Inflammatory macrophage (primary cell): ENCODE measurements at regions not wholly inside any gene's neighbourhood (a gene's known extent, or its start where the extent isn't known, plus 50 kb on each side); places are given as distances from the start of the nearest gene placed in this dataset.
A peak's percentile ranks its signal among the peaks of the same experiment; 100 is the strongest.
"Not testable (repeated sequence)": the region's sequence is repeated elsewhere in the genome, so short reads cannot be mapped to it uniquely, and the experiment has no call there.

Experiments used
- DNase-seq, 2 donors: peaks; one replicate each; pipeline ENCODE4 v3.0.0-alpha.2; 2020 to 2022

DNA sequence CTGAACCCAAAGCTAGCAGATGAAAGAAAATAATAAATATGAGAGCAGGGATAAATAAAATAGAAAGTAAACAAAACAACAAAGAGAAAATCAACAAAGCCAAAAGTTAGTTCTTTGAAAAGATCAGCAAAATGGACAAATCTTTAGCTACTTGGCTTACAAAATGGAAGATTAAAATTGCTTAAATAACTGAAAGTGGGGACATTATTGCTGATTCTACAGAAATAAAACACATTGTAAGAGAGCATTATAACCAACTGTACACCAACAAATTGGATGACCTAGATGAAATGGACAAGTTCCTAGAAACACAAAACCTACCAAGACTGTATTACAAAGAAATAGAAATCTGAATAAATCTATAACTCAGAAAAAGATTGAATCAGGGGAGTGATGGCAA, 238.3 kb upstream of the C1orf87 start:
- no peak for DNase-seq

DNA sequence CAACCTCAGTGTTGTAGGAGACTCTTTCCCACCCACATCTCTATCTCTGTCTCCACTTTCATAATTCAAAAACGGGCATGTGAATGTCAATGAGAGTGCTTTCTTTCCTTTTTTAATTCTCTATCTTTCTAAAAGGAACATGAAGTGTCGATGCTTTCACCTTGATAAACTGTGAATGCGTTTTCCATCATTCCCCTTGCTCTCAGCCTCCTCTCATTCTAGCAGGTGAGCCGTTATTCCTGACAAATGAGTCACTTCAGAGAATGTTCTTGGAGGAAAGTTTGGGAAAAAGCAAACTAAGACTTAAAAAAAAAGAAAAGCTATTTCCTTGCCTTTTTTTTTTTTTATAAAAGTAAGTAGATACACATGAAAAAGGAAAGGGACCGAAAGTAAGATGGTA, 226.0 kb upstream of the C1orf87 start:
- no peak for DNase-seq

DNA sequence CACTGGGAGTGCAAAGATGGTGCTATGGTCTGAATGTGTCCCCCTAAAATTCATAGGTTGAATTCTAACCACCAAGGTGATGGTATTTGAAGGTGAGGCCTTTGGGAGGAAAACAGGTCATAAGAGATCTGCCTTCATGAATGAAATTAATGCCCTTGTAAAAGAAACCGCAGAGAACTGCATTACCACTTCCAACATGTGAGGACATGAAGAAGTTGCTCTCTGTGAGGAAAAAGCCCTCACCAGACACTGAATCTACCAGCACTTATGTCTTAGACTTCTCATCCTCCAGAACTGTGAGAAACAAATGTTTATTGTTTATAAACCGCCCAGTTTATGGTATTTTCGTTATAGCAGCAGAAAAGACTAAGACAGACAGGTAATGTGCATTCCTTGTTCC, 224.7 kb upstream of the C1orf87 start:
- DNase-seq = no peak

DNA sequence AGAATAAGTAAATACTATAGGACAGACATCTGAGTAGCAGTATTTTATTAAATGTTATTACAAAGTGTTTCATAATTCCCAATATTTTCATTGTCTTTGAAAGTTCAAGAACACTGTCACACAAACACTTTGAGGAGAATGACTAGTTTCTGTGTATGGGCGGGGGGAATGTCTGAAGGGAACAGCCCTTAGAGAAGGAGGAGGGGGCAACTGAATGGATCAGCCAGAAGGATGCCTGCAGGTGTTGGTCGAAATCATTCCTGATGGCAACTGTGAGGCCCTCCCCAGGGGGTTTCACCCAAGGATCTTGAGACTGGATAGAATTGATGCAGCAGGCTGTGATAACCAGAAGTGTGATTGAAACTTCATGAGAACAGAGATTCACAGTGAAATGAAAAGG, 223.2 kb upstream of the C1orf87 start:
- no peak for DNase-seq

DNA sequence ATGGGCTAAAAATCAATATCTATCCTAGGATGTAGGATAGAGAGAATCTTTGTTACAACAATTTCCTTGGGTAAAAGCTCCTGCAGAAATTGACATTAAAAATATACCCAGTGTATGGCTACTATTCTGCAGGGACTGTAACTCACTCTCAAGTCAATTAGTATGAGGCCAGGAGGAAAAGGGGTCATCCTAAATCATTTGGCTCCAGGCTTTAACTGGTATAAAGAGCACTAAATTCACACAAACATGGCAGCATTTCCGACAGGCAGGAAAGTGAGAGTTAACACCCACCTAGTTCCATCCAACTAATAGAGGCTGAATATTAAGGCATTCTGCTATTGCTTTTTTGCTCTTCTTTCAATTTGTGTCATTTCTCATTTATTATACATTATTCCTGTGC, 218.6 kb upstream of the C1orf87 start:
- no peak for DNase-seq

DNA sequence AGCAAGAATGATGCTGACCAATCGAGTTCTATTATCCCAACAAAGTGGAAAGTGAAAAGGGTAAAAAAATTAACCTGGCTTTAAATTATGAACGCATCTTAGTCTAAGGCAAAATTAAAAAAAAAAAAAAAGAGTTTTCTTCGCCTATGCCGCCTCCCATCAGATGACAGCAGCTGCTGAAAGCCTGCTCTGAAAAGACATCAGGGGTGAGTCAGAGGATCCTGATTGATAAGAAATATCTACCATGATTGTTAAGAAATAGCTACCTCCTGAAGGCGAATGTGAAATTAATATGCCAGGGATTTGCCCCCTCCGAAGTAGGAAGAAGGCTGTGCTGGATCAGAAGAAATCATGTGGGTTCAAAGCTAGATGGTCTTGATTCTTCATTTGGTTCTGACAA, 216.8 kb upstream of the C1orf87 start:
- no peak for DNase-seq

DNA sequence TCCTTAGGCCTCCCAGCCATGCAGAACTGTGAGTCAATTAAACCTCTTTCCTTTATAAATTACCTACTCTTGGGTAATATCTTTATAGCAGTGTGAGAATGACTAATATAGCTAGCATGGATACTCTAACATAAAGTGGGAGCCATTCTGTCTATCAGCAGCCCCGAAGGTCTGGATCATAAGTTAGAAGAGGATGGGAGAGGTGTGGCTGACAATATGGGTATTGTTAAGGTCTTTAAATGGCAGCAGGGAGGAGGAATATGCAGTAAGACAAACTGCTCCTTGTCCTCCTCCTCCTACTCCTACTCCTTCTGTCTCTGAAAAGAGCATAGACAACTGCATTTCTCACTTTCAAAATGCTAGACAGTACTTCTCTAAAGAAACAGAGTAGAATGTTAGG, 214.0 kb upstream of the C1orf87 start:
- no peak for DNase-seq

DNA sequence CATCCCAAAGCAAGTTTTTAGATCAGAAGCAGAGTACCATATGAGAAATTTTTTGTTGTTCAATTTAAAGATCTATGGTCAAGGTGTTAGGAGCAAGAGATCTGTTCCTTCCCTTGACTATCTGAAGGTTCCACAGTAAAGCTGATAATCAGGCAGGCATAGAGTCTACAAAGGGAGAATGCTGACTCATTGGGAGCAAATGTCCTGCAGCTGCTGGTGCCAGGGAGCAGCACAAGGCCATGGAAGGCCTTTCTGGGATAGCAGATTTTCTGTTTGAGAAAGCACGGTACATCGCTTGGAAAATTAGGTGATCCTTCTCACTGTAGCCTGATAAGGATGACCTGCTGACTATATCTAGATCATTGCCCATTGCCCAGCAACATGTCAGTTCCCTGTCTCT, 210.1 kb upstream of the C1orf87 start:
- DNase-seq = no peak

DNA sequence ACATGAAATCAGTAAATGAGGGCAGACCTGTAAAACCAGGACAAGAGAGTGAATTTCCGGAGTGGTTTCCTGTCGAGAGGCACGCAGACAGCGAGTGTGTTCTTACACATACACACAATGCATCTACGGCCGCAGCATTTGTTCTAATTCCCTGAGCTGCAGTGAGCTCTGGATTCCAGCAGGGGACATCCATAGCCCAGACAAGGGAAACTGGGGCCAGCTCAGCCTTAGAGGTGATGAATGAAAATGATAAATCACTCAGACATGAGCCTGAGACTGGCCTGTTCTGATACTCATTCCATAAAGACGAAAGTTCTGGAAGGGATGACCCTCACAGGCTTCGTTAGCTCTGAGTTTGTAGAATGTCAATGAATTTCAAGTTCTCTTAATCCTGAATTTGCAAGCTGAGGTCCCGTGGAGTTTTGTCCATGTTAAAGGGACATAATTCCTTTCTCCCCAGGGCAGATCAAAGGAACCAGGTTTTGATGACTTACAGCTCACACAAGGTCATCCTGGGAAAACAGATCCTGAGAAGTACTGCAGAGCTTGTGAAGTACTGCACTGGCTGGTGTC, 207.9 kb upstream of the C1orf87 start:
- DNase-seq = peak; percentile 43 to 53

DNA sequence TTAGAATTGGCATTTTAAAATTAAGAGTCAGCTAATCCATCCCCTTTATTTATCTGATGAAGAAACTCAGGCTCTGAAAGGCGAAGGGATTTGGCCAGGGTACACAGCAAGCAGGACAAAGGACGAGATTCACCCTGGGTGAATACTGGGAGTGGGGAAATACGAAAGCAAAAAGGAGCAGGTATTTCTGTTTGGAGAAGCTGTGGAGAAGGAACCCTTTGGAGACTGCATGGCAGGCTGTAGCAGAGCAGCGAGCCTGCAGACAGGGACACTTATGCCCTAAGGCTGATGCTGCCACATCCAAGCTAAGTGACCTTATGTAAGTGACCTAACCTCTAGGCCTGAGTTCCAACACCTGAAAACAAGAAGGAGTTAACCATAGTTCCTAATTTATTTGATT, 207.2 kb upstream of the C1orf87 start:
- no peak for DNase-seq

DNA sequence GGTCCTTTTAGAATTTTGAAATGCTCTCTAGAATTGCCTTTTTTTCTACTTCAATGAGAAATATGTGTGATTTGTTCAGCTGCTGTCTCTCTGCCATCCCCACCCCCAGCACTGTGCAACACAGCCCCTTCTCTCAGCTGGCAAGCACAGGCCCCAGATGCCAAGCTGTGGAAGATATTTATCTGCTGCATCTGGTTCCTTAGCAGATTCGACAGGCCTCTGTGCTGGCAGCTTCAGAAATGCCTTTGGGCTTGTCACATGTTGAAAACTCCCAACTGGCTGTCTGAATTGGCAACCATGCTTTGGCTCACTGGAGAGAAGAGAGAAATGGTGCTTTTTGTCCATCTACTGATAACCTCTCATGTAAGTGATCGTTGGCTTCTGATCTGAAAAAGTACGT, 206.7 kb upstream of the C1orf87 start:
- DNase-seq = no peak

DNA sequence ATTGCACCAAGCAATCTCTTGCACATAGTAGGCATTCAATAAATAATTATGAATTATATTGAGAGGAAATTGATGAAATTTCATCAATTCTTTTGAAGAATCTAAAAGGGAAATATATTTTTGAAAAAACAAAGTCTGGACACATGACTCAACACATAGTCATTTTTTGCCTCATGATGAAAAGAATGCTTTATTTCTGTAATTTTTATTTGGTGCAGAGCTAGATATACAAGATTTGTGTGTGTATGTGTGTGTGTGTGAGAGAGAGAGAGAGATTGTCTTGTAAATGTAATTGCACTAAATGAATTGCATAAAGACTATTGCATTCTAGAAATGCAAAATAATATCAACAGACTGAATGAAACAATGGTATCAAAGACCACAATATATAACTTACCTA, 206.2 kb upstream of the C1orf87 start:
- no peak for DNase-seq

DNA sequence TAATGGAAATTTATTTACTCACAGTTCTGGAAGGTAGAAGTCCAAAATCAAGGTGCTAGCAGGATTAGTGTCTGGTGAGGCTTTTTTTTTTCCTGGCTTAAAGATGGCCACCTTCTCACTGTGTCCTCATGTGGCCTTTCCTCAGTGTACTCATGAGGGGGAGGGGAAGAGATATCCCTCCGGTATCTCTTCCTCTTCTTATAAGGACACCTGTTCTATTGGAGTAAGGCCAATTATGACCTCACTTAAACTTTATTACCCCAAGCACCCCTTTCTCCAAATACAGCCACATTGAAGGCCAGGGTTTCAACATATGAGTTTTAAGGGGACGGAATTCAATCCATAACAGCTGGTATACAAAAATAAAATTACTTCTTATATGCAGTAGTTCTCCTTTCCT, 203.7 kb upstream of the C1orf87 start:
- DNase-seq = no peak

DNA sequence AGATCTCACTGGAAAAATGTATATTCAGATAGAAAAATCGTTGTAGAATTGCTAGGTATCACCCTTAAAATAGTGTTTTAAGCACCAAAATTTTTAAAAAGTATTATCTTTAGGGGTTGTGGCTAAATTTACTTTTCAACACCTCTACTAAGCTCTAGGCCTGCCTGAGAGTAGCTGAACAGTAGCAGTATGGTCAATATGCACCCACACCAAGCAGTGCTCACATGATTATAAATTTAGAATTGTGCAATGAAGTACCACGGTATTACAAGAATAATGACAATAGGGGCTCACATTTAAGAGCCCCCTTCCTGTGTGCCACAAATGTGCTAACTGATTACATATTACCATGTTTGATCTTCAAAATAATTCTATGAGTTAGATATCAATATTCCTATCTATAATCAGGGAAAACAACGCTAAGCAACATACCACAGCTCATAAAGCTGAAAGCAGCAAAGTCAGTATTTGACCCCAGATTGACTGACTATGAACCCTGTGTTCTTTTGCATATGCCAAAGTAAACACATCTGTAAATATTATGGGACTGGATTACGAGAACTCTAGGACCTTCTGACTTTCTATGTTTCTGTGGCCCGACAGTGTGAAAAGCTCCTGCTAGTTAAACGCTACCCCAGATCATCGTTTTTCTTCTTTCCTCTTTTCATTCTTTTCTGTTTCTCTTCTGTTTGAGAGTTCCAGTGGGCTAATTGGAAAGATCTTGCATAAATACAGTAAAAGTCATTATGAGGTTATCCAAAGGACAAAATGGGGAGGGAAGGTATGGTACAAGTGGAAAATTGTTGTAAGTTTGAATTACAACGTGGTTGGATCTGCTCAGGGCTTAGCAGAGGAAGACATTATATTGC, 201.1 kb upstream of the C1orf87 start:
- DNase-seq = no peak

DNA sequence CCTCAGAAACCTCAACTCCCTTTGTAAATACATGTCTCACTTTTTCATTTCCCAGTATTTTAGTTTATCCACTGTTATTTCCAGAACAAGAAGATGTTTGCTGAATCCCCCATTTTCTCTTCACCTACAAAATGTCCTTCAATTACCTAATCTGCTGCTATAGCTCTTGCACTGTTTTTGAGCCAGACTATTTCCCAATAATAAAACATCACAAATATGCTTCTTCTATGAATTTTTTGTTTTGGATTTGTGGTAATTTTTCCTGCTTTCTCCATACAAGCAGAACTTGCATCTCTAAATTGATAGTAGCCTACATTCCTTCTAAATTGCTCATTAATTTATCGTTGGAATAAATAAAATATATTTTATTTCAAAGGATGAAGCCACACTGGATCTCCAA, 199.6 kb upstream of the C1orf87 start:
- DNase-seq = no peak

DNA sequence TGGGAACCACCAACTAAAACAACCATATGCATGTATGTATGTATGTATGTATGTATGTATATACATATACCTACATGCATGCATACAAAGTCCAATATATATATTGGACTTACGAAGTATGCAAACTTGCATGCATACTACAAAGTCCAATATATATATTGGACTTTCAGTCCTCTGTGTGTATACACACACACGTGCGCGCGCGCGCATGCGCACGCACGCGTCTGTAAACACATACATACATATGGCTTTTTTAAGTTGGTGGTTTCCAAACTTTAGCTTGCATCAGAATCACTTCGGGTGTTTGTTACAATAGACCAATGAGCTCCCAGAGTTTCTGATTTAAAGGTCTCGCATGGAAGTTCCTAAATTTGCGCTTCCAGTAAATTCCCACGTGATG, 197.5 kb upstream of the C1orf87 start:
- no peak for DNase-seq

DNA sequence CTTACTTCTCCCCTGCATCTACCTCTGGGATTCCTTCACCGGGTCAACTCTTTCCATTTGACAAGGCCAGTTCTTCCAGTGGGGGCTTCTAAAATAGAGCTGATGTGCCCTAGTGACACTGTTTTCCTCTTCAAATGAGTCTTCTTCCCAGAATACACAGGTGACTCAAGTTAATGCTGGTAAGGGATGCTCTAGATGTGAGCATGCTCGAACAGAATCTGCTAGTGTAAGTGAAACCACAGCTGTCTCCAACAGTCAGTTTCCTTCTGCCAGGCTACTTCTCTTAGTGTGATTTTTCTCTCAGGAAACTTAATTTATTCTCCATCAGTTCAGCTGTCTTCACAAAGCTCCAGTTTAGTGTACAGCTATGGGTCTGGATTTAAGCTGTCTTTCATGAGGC, 194.9 kb upstream of the C1orf87 start:
- DNase-seq = no peak

DNA sequence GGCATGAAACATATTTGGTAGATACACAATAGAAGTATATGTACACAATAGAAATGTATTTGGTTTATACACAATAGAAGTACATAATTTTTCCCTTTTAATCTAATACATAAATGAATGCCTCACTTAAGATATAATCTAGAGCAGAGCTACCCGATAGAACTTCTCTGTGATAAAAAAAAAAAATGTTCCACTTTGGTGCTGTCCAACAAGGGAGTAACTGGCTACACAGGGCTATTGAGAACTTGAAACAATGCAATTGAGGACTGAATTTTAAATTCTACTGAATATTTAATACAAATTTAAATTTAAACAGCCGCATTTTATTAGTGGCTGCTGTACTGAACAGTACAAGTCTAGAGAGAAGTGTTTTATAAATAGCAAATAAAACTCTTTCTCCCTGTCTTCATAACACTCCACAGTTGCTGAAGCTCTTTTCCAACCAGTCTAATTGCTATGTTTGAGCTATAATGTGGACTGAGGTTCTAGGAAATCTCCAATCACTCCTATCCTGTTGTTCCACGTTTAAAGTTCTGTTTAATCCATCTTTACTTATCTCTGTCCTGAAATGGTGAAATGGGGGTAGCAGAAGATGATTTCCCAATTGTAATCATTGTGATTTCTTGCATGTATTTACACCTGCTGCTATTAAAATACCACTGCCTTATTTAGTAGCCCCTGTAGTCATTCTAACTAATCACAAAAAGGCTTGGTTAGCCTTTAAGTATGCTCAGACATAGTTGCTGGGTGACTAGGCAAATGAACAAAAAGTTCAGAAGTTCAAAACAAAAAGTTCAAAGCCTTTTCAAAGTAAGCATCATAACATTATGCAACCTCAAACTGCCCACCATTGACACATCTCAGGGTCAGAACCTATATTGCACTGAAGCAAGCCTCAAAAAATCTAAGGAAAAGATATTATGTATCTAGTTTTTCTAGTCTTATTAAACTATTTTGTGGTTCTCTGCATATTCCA, 192.3 kb upstream of the C1orf87 start:
- DNase-seq = no peak

DNA sequence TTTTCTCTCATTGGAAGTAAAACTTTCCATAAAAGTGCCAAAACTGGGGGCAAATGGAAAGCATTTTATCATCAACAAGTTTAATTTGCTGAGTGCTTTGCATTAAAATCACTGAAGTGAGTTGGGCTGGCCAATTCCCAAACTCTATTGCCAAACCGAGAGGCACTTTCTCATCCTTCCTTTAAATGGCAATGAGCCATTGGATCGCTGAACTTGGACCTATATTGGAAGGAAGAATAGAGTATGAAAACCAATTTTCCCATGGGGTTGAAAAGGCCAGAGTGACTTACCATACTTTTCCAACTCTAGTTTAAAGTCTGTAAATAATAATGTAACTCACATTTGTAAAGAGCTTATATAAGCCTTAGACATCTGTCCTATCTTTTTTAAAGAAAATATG, 189.1 kb upstream of the C1orf87 start:
- DNase-seq = no peak

DNA sequence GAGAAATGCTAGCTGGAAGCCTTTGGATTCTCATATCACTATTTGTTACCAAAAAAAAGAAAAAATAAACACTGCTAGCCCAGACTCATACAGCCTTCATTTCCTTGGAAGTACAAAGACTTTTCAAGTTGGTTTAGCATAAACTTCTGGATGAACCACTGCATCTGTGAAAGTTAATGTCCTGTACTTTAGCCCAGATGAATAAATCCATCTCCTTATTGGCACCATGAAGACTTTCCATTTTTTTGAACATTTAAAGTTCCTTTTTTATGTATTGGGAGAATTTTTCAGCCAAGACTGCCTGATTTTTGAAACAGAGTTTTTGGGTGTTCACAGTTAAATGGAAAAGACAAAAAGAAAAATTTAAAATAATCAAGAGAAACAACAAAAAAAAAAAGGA, 184.0 kb upstream of the C1orf87 start:
- no peak for DNase-seq

DNA sequence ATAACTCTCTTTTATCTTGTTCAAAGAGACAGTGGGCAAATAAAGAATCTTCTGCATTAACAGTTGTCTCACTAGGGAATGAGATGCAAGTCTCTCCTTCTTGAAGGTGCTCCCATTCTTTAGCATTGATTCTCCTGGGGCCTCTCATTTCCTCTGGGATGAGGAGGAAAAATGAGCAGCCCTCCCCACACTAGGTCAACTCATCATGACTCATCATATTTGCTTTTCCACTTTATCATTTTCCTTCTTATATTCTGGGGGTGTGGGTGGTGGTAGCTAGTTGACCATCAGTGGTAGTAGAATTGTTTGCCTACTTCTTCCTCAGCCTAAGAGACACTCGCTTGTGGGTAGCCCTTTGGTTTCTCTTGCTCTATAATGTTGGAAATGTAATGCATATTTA, 182.0 kb upstream of the C1orf87 start:
- DNase-seq = no peak

DNA sequence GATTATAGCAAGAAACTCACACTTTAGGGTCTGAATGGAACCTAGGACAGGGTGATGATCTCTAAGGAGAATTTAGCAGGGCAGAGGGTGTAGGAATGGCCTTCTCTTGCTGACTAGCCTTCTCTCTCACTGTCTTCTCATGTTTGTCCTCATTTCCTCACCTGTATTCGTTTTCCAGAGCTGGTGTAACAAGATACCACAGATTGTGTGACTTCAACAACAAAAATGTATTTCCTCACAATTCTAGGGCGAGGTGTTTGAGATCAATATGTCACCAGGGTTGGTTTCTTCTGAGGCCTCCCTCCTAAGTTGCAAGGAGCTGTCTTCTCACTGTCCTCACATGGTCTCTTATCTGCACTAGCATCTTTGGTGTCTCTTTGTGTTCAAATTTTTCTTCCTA, 177.9 kb upstream of the C1orf87 start:
- DNase-seq = no peak

DNA sequence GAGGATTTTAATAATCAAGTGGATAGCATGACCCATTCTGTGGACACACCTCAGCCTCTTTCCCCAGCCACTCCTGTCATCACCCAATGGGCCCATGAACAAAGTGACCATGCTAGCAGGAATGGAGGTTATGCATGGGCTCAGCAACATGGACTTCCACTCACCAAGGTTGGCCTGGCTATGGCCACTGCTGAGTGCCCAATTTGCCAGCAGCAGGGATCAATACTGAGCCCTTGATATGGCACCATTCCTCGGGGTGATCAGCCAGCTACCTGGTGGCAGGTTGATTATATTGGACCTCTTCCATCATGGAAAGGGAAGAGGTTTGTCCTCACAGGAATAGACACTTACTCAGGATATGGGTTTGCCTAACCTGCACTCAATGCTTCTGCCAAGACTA, 173.9 kb upstream of the C1orf87 start:
- DNase-seq = not testable (repeated sequence)

DNA sequence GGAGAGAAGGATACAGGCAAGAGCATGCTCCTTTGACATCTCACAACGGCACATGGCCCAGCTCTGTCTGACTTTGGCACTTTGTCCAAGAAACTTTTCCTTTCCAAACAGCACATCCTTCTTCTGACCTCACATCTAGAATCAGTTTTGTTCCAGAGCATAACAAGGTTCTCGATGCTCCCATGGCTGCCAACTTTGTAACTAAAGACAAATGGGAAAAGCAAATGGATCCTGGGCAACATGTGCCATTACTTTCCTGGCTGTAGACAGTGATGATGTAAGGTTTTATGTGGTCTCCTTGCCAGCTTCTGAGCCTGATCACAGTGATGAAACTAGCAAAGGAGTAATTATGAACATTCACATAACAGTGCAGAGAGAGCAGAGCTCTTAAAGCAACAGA, 171.8 kb upstream of the C1orf87 start:
- no peak for DNase-seq
